ENCODE measurements at regions not wholly inside any gene's neighbourhood (a gene's known extent, or its start where the extent isn't known, plus 50 kb on each side); places are given as distances from the start of the nearest gene placed in this dataset.
A peak's percentile ranks its signal among the peaks of the same experiment; 100 is the strongest.
"Not testable (repeated sequence)": the region's sequence is repeated elsewhere in the genome, so short reads cannot be mapped to it uniquely, and the experiment has no call there.

DNA sequence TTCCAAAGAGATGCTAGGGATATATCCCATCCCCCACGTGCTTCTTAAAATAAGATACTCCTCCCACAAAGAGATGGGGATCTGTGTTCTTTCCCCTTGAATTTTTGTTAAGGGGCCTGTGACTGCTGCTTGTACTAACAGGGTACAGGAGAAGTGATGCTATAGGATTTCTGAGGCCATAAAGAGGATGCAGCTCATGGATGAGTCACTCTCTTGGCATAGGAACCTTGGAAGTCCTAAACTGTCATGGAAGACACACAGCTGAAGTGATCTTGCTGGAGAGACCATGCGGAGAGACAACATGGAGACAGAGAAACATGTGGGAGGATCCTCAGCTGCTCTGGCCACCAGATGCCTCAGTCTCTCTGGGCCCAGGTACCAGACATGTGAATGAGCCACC, 157.2 kb downstream of the S1PR1 start:
- DNase-seq (no peak), ATAC-seq (no peak)
- Mint-ChIP-seq H3K4me3 (no peak overlapping the region), H3K4me1 (ENCODE audit: low read depth) (peaks cover 5% of the 10 kb centered on the region), H3K27me3 (ENCODE audit: low read depth) (no peaks in the 10 kb centered on the region), H3K9me3 (no peaks in the 10 kb centered on the region), H3K36me3 (ENCODE audit: insufficient read depth) (no peaks in the 10 kb centered on the region)

DNA sequence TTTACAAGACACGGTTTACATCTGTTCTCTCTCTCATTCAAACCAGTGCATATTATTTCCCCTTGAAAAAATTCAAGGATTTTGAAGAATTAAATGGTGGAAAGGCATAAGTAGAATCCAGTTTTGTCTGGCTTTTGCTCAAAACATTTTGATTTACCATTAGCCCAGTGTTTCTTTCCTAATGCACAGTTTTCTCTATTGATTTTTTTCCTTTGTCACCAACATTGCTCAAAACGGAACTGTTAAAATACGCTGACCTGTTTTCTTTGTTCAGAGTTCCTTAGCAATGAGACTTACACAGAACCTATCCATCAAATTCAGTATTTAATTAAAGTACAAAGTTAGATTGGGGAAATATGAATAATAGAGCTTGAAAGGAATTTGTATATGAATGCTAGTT, 162.4 kb downstream of the S1PR1 start:
- no peak for ATAC-seq
- Mint-ChIP-seq H3K4me3 (no peak overlapping the region), H3K9me3 (no peaks in the 10 kb centered on the region), H3K27me3 (ENCODE audit: low read depth) (peaks cover 2% of the 10 kb centered on the region), H3K4me1 (ENCODE audit: low read depth) (no peaks in the 10 kb centered on the region), H3K36me3 (ENCODE audit: insufficient read depth) (no peaks in the 10 kb centered on the region)
- DNase-seq: no peak

DNA sequence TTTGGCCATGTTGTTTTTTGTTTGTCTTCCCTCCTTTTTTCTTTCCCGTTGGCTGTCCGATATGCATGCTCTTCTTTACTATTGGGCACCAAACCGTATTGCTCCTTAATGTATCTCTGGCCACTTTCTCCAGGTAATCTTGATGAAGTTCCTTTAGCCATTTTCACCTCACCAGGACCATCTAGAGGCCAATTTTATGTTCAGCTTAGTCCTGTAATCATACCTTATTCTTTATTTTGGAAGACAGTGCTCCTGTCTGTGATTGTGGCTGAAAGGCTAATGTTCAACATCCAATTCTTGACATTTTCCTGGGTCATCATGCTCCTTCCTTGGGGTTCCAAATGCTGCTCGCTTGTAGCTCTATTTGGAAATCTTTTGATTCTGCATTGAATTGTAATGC, 169.5 kb downstream of the S1PR1 start:
- Mint-ChIP-seq H3K27me3 (ENCODE audit: low read depth) (peaks cover 11% of the 10 kb centered on the region), H3K9me3 (no peaks in the 10 kb centered on the region), H3K4me3 (no peak overlapping the region), H3K4me1 (ENCODE audit: low read depth) (peaks cover 10% of the 10 kb centered on the region), H3K36me3 (ENCODE audit: insufficient read depth) (no peaks in the 10 kb centered on the region)
- DNase-seq (no peak), ATAC-seq (no peak)

DNA sequence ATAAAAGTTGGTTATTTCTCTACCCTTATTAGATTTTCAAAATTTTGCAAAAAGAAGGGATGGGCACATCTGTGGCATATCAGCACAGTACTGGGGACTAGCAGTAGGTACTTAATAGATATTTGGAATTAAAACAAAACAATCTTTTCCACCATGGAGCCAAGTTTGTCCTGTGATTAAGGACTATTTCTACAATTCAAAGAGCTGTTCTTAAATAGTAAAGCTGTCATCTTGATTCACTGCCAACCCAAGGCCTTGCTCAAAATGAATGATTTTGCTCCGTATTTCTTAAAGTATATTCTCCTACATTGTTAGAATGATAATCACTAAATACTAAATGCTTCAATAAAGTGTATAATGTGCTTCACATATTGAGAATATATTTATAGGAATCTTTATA, 169.9 kb downstream of the S1PR1 start:
- Mint-ChIP-seq H3K4me1 (ENCODE audit: low read depth) (peaks cover 10% of the 10 kb centered on the region), H3K27me3 (ENCODE audit: low read depth) (peaks cover 11% of the 10 kb centered on the region), H3K36me3 (ENCODE audit: insufficient read depth) (no peaks in the 10 kb centered on the region), H3K4me3 (no peak overlapping the region), H3K9me3 (peaks cover 3% of the 10 kb centered on the region)
- no peak for ATAC-seq
- no peak for DNase-seq

DNA sequence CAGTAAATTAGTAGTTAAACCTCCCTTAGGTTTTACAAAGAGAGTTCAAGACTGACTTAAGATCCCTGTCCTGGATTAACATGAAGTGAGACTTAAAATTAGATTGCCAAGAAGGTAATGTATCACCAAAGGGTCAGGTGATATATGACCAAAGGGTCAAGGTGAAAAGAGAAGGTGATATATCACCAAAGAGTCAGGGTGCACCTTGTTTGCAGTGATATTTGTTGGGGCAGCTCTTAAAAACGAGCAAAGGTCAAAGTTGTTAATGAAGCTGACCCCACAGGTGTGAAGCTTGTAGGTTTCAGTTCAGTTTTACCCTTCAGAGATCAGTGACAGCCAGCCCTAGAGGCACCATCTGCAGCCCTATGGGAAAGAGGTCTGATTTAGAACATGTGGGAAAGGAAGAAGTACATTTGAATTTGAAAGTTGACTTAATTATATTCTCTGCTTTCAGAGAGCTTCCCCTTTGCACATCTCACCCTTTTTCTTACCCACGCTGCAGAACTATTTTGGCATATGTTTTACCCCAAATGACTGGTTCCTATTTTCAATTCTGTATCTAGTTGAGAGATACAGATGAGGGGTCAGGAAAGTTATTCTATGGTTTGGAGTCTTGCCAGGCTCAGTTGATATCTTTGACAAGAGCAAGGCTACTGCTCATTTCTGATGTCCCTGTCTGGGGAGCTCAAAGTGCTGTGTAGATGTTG, 170.8 kb downstream of the S1PR1 start:
- Mint-ChIP-seq H3K4me3 (no peak overlapping the region), H3K4me1 (ENCODE audit: low read depth) (peaks cover 10% of the 10 kb centered on the region), H3K27me3 (ENCODE audit: low read depth) (peaks cover 11% of the 10 kb centered on the region), H3K36me3 (ENCODE audit: insufficient read depth) (no peaks in the 10 kb centered on the region), H3K9me3 (peaks cover 5% of the 10 kb centered on the region)
- no peak for ATAC-seq
- DNase-seq: no peak

DNA sequence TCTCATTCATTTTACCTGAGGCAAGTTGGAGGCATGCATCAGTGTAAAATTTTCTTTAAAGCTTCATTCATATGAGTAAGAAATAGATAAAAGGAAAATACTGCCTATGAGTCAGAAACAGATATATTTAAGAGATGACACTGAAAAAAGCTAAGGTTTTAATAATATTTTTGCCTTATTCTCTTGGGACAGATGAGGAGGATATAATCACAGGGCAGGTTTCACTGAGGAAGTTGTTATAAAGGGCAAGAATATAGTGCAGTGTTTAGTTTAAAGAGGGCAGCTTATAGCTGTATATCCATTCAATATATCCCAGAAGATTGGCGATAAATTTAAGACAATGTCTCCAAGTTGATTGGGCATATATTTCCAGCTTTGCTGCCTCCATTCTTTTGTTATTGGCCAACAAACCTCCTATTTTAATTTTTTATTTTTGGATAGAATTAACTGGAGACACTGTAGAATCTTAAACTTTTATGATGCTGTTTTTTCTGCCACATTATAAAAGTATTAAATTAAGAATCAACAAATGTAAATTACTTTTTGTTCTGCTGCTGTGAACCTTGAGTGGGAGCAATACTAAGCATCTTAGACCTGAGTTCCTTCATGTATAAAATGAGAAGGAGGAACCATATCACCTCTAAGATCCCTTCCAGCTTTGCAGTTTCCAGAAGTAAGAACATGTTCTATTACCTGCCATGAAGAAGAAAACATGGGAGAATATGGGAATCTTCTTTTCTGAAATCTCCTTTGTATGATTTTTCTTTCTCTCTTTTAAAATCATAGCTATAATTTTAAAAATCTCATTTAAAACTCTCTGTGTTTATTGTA, 171.6 kb downstream of the S1PR1 start:
- Mint-ChIP-seq H3K4me3 (no peak overlapping the region), H3K9me3 (peaks cover 5% of the 10 kb centered on the region), H3K36me3 (ENCODE audit: insufficient read depth) (no peaks in the 10 kb centered on the region), H3K27me3 (ENCODE audit: low read depth) (peaks cover 11% of the 10 kb centered on the region), H3K4me1 (ENCODE audit: low read depth) (peaks cover 10% of the 10 kb centered on the region)
- ATAC-seq (no peak), DNase-seq (no peak)

DNA sequence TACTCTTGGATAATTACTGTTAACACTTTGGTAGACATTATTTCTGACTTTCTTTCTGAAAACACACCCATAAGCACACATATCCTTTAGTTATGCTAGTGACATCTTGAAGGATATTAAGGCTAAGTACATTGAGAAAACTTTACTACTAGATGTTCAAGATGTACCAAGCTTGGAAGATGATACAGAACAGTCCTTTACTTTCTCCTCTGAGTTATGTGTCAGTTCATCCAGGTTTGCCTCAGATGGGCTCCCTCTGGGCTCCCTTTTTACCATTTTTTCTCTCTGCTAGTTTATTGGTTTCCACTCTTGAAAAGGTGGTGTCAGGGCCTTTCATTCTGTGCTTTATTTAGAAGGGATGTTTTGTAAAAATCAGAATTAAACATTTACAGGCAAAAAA, 172.3 kb downstream of the S1PR1 start:
- Mint-ChIP-seq H3K9me3 (peaks cover 5% of the 10 kb centered on the region), H3K4me1 (ENCODE audit: low read depth) (peaks cover 10% of the 10 kb centered on the region), H3K36me3 (ENCODE audit: insufficient read depth) (no peaks in the 10 kb centered on the region), H3K27me3 (ENCODE audit: low read depth) (peaks cover 11% of the 10 kb centered on the region), H3K4me3 (no peak overlapping the region)
- DNase-seq (no peak), ATAC-seq (no peak)

DNA sequence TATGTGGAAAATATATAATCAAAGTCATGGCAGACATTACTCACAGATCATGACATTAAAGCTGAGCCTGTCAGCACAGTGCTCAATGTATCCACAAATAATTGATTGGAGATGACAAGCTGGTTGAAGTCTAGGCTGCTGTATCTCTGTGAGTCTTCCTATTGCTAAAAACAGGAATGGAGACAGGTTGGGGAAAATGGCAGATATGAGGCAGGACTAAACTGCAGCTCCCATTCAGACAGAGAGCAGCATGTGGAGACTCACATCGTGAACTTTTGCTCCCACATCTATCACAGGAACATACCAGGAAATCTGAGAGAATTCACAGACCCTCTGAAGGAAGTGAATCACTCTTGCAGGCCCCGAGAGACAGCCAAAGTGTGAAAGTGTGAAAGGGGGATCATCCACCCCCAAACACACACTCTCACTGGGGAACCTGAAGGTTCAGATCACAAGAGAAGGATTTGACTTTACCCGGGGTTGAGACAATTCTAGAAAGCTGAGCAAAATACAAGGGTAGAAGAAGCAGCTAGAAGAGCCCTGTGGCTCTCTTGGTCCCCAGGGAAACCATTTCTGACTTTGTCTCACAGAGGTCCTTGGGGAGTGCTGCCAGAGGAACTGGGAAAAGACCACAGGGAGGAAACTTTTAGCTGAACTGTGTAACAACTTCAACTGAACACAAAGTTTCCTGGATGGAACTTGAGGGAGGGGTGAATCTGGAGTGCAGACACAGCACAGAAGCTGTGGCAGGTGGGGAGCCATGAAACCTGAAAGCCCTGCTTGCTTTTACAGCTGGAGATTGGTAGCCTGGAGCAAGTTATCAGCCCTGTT, 173.4 kb downstream of the S1PR1 start:
- ATAC-seq: peak; percentile 34 to 54
- peaks cover 5% of the 10 kb centered on the region for H3K9me3 Mint-ChIP-seq
- H3K4me1 Mint-ChIP-seq (ENCODE audit: low read depth): peaks cover 10% of the 10 kb centered on the region
- H3K27me3 Mint-ChIP-seq (ENCODE audit: low read depth): peaks cover 10% of the 10 kb centered on the region
- no peak overlapping the region for H3K4me3 Mint-ChIP-seq
- DNase-seq: no peak
- no peaks in the 10 kb centered on the region for H3K36me3 Mint-ChIP-seq (ENCODE audit: insufficient read depth)

DNA sequence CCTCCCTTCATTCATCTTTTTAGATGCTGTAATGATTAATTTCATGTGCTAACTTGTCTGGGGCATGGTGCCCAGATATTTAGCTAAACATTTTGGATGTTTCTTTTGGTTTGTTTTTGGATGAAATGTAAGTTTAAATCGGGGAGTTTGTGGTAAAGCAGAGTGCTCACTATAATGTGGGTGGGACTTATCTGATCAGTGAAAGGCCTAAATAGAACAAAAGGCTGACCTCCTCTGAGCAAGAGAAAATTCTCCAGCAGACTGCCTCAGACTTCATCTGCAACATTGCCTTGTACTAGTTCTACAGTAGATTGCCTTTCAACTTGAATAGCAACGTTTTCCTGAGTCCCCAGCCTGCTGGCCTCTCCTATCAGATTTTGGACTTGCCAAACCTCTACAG, 183.6 kb downstream of the S1PR1 start:
- H3K4me3 Mint-ChIP-seq: no peak overlapping the region
- no peaks in the 10 kb centered on the region for H3K36me3 Mint-ChIP-seq (ENCODE audit: insufficient read depth)
- H3K27me3 Mint-ChIP-seq (ENCODE audit: low read depth): no peaks in the 10 kb centered on the region
- peaks cover 9% of the 10 kb centered on the region for H3K9me3 Mint-ChIP-seq
- ATAC-seq (no peak), DNase-seq (no peak)
- no peaks in the 10 kb centered on the region for H3K4me1 Mint-ChIP-seq (ENCODE audit: low read depth)

DNA sequence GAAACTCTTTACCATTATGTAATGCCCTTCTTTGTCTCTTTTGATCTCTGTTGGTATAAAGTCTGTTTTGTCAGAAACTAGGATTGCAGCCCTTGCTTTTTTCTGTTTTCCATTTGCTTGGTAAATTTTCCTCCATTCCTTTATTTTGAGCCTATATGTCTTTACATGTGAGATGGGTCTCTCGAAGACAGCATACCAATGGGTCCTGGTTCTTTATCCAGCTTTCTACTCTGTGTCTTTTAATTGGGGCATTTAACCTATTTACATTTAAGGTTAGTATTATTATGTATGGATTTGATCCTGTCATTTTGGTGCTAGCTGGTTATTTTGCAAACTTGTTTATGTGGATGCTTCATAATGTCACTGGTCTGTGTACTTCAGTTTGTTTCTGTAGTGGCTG, 191.3 kb downstream of the S1PR1 start:
- H3K4me3 Mint-ChIP-seq; H3K27me3 Mint-ChIP-seq (ENCODE audit: low read depth); ATAC-seq; H3K4me1 Mint-ChIP-seq (ENCODE audit: low read depth); DNase-seq; H3K36me3 Mint-ChIP-seq (ENCODE audit: insufficient read depth): not testable (repeated sequence)
- H3K9me3 Mint-ChIP-seq: peaks cover 13% of the 10 kb centered on the region

DNA sequence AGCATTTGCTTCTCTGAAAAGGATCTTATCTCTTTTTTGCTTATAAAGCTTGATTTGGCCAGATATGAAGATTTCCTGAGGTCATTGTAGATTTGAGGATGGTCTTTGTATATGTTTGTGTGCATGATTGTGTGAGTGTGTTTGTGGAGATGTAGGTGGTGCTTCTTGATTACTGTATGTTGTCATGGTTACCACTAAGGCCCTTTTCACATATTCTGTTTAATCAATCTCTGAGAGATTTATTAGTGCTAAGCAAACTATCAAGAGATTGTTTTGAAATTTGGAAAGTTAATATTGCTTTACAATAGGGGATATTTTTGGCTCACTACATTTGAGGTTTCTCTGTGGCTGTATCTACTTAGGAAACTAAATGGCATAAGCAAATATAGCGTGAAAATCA, 191.7 kb downstream of the S1PR1 start:
- DNase-seq (no peak), ATAC-seq (no peak)
- Mint-ChIP-seq H3K4me3 (no peak overlapping the region), H3K36me3 (ENCODE audit: insufficient read depth) (no peaks in the 10 kb centered on the region), H3K4me1 (ENCODE audit: low read depth) (no peaks in the 10 kb centered on the region), H3K9me3 (peaks cover 10% of the 10 kb centered on the region), H3K27me3 (ENCODE audit: low read depth) (peaks cover 7% of the 10 kb centered on the region)

DNA sequence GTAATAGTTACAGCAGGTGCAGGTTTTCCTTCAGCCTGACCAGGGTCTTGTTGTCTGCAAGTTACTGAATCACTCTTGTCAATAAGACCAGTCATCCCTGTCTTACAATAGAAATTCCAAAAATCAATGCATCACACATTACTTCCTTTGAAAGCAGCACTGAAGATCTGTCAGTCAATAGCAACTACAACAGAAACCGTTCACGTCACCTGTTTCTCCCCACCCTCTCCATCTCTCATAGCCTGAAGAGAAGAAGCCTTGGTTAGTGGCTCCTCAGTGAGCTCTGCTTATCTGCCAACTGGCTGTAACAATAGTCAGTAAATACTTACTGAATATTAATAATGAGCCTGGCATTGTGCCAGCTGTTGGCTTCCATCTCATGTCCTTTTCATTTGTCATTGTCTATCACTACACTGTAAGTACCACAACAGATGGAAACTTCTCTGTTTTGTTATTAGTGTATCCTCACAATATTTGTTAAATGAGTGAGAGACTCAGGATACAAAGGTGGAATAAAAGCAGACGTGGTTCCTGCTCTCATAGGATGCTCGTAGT, 195.2 kb downstream of the S1PR1 start:
- peaks cover 5% of the 10 kb centered on the region for H3K9me3 Mint-ChIP-seq
- ATAC-seq (no peak), DNase-seq (no peak)
- H3K4me1 Mint-ChIP-seq (ENCODE audit: low read depth): no peaks in the 10 kb centered on the region
- no peak overlapping the region for H3K4me3 Mint-ChIP-seq
- peaks cover 3% of the 10 kb centered on the region for H3K27me3 Mint-ChIP-seq (ENCODE audit: low read depth)
- H3K36me3 Mint-ChIP-seq (ENCODE audit: insufficient read depth): no peaks in the 10 kb centered on the region

DNA sequence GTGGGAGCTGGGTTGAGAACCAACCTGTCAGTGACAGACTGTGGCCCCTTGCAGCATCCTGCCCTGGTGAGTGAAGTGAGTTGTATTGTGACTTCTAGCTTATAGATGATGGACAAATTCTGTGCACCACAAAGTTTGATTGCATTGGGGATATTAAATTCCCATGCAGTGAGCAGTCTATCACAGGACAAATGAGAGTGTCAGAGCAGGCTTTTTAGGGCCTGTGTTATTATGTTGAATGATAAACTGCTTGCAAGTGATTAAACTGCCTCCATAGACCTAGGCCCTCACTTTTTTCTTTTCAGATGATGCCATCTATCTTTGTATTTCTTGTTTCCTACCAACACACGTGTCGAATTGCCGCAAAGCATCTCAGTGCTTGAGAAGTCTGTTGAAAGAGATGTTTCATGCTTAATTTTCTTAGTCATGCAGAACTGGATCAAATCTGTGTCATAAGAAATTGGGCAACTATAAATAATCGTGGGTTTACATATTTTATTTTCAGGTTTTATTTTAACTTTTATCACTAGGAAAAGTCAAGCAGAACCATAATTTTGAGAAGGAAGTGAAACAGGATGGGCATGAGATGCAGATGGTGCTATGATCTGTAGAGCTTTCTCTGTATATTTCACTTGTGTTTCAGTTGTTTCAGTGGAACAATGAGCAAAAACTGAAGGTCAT, 199.2 kb downstream of the S1PR1 start:
- Mint-ChIP-seq H3K36me3 (ENCODE audit: insufficient read depth) (no peaks in the 10 kb centered on the region), H3K9me3 (no peaks in the 10 kb centered on the region), H3K4me3 (no peak overlapping the region), H3K27me3 (ENCODE audit: low read depth) (no peaks in the 10 kb centered on the region), H3K4me1 (ENCODE audit: low read depth) (no peaks in the 10 kb centered on the region)
- DNase-seq (no peak), ATAC-seq (no peak)

DNA sequence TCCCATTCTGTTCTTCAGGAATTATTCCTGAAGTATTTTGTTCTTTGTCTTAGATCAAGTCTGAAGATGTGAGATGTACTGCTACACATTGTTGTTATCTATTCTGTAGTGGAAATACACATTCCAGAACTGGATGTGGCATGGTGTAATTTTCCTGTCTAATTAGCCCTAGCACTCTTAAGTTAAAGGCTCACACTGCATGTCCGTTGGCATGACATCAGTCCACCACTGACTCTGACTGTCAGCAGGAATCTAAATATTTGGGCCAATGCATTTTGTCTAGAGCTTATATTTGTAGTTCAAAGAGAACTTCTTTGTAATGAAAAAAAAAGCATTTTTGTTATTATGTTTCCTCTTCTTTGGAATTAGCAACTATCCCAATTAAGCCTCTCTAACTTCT, 201.0 kb downstream of the S1PR1 start:
- Mint-ChIP-seq H3K9me3 (no peaks in the 10 kb centered on the region), H3K4me3 (no peak overlapping the region), H3K36me3 (ENCODE audit: insufficient read depth) (no peaks in the 10 kb centered on the region), H3K27me3 (ENCODE audit: low read depth) (no peaks in the 10 kb centered on the region), H3K4me1 (ENCODE audit: low read depth) (no peaks in the 10 kb centered on the region)
- ATAC-seq (no peak), DNase-seq (no peak)
